CD4-positive, alpha-beta T cell treated with Interleukin-4 for 4 hours (primary cell): ENCODE measurements at regions not wholly inside any gene's neighbourhood (a gene's known extent, or its start where the extent isn't known, plus 50 kb on each side); places are given as distances from the start of the nearest gene placed in this dataset.

Experiments used
- DNase-seq: peaks from one replicate; pipeline ENCODE4 v3.0.0-alpha.2; 2020

- DNase-seq = no peak
These were observed 137.0 kb downstream of the SLITRK6 start for GRCh38 chr13:85662186-85662585.

DNA sequence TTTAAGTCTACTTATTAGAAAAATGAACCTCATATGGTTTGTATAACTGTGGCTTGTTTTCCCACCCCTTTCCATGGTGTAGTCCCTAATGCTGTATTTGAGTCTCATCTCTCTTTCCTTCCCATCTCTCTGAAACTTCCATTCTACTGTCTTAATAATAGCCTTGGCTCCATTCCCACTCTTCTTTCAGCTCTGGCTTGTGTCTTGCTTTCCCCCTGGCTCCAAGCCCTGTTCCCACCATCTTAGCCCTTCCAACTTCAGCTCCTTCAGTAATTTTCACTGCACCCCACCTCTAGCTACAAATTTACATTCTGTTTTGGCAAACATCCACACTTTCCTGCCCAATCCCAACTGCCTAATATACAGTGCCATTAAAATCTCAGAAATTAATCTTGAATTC is 137.5 kb downstream of the SLITRK6 start:
- no peak for DNase-seq

DNA sequence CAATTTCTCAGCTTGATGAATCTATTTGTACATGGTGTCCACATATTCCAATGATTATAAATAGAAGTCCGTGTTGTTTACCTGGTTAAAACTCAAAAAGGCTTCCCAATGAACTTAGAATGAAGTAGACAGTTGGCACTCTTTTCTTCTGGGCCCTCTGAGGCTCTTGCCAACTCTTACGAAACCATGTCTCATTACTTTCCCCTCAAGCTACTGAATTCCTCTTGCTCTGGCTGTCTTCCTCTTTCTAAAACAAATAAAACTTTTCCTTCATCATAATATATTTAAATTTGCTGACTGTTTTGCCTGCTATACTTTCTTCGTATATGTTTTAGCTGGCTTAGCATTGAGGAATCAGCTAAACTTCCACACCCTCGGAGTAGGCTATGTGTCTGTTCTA is 139.7 kb downstream of the SLITRK6 start:
- DNase-seq = no peak

DNA sequence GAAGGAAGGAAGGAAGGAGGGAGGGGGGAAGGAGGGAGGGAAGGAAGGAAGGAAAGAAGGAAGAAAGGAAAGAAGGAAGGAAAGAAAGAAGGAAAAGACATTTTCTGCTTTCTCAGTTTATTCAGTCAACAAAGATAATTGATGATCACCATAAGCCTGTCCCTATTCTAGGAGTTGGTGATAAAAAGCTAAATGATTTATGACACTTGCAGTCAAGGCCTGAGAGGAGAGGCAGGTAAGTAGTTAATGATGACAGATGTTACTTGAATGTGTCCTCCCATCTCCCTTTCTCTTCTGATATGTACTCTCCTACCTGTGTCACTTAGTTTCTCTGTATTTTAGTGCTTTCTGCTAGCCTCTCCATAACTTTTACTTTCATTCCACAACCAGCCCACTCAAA is 141.3 kb downstream of the SLITRK6 start:
- no peak for DNase-seq

DNA sequence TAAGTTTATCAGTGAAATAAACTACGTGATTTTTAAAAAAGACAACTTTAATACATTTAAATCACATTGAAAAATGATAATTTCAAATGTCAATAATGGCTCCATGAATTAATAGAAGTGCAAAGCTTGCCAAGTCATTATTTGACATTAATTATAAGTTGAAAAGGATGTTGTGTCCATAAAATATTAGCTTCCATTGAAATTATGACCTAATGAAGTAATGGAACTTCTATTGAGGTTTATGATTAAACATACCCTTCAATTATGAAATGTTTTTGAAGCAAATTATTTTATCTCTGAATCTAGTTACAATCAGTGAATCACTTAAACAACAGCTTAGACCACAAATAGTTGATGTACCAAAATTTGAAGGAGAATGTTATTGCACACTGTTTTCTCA is 144.2 kb downstream of the SLITRK6 start:
- DNase-seq = no peak

DNA sequence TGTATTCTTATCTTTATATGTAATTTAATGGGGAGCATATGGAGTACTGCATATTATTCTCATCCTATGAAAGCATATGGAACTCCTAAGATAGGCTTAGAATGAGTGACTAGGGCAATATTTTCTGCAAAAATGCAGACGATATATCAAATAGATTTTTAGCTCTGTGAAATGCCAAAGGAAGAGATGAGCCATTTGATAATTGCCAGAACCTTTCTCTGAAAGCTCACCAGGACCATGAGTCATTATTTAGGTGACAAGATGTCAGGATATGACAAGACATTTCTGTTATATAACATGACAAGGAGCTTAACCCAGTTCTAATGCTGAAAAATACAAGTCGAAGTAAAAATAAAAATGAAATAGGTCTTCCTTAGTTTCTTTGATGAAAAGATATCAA is 145.0 kb downstream of the SLITRK6 start:
- DNase-seq = no peak

- DNase-seq = no peak
These were observed 145.5 kb downstream of the SLITRK6 start for GRCh38 chr13:85653681-85654080.

- DNase-seq = no peak
These were observed 146.7 kb downstream of the SLITRK6 start for GRCh38 chr13:85652491-85652890.

DNA sequence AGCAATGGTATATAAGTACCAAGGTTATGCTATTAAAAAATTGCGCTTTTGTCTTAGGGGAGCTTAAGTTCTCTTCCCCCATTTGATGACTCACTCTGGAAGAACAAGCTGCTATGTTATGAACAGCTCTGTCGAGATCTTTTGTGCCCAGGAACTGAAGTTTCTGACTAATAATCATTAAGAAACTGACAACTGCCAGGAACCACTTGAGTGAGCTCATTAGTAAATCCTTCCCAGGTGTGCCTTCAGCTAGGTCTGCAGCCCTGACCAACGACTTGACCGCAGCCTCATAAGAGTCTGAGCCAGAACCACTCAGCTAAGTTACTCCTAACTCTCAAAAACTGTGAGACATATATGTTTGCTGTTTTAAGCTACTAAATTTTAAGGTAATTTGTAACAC is 147.8 kb downstream of the SLITRK6 start:
- DNase-seq = no peak

- DNase-seq = no peak
These were observed 148.6 kb downstream of the SLITRK6 start for GRCh38 chr13:85650613-85651012.

GRCh38 chr13:85640727-85641126 is 158.5 kb downstream of the SLITRK6 start:
- DNase-seq = no peak

DNA sequence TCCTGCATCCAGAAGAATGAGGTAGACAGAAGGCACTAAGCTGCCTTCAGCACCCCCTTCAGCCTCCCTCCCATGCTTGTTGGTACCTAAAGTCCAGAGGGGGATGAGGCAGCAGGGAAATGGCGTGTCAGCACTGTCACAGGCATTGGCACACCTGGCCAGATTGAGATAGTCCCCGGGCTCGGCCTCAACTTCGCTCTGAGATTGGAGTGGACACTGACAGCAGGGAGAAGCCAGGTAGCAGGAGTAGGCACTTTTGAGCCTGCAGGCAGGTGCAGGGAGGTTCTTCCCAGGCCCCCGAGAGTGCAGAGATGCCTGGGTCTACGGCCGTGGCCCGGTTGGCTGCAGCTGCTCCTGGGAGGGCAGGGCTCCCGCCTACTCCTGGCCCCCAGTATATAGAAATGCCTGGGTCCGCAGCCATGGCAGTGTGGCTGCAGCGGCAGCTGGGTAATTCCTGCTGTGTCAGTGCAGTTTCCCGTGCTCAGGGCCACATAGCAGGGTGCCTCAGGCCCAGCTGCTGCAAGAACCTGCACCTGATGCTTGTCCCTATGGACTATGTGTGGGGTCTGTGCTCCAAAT is 160.3 kb downstream of the SLITRK6 start:
- no peak for DNase-seq

DNA sequence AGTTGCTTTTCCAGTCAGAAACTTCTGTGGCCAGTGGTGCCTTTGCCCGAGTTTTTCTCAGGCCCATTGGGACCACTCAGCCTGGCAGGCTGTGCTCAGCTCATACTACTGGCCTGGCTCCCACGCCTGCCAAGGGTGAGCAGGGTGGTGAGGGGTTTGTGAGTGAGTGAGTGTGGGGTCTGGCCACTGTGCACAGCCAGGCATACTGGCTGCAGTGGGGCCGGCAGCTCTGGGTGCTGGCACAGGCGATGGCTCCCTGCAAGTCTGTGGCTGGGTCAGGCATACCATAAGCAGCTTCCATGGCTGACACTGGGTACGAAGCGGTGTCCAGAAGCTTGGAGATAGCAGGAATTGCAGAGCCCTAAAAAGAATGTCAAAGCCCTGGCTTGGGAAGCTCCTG is 161.0 kb downstream of the SLITRK6 start:
- DNase-seq = no peak

DNA sequence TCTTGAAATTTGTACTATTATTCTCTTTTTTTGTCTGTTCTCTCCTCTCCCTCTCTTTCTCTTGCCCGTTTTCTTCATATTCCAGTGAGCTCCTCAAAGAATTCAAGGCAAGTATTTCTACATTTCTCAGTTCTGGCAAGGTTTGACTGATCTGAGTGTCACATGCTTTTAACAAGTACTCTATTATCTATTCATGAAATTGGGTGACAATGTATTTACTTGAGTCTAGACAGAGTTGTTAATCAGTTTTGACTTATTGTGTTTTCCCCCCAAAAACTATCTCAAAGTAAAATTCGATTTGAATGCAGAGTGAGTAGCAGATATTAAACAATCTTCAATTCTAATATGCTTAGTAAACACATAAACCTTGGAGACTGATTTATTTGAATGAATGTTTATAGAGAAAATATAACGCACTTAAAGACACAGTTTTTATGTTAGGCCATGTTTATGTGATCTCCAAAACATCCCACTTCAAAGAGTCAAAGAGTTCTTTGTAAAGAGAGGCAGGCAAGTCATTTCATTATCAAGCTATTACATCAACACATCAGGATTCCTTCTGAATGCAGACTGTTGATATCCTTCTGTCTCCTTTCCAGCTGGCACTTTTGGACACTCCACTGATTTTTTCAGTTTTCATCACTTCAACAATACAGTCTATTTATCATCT is 166.6 kb downstream of the SLITRK6 start:
- no peak for DNase-seq

DNA sequence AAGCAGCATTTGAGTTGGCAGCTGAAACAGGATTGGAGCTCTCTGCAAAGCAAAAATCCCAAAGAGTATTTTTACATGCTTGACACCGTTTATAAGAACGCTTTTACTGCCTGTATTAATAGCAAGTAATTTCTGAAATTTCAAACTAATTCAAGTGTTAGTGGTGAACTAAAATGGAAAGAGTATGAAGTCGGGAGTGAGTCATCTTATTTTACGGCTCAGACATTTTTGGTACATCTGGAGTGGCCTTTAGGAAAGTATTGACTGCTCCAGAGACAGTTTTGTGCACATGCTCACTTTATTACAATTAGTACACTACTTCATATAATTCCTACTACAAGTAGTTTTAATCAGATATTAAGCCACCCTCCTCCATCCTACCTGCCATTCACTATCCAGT is 167.4 kb downstream of the SLITRK6 start:
- DNase-seq = no peak

DNA sequence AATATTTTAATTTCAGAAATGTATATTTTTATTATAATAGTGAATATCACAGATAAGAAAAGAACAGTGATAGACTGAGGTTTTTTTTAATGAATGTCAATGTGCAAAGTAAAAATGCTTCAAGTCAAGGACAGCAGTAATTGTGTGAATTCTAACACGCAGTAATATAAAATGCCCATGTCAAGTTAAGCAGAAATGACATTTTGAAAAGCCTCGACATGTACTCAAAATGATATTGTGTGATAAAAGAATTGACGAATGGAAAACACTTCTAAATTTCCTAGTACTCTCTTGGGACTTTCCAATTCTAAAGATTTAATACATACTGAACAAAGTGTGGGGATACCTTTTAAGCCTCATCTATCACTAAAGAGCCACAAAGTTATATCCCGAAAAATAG is 172.6 kb downstream of the SLITRK6 start:
- no peak for DNase-seq

GRCh38 chr13:85619321-85619720 is 179.9 kb downstream of the SLITRK6 start:
- DNase-seq = no peak

- no peak for DNase-seq
These were observed 180.7 kb downstream of the SLITRK6 start for GRCh38 chr13:85618521-85618920.

DNA sequence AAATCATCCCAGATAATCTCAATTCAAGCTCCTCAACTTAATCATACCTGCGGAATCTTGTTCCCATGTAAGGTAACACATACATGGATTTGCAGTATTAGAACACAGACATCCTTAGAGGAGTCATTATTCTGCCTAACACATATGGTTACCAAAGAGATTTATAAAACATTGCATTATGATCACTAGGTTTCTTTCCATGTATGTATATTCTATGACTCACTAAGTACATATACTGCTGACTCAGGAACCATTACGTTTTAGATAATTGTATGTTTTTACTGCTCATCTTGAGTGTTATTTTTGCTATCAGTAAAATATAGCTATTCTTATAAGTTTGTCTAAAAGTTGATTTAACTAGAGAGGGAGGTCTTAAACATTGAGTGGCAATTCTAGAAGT is 182.9 kb downstream of the SLITRK6 start:
- DNase-seq = no peak

- DNase-seq = no peak
These were observed 184.2 kb downstream of the SLITRK6 start for GRCh38 chr13:85615031-85615430.

DNA sequence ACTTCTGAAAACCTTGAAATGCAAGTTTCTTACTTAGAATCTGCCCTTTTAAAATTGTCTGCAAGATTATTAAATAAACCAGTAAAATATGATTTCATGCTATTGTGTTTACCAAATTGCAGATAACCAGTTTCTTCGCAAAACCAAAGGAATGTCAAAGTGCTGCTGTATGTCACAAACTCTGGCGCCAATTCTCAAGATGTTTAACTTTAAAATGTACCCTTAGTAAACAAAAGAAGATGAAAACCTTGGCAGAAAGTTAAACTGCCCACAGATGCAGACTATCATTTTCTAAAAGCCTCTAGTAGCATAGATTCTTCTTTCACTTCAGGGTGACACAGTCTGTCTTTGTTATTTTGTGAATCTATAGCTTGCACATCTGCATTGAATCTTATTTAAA is 189.2 kb downstream of the SLITRK6 start:
- no peak for DNase-seq

GRCh38 chr13:85608255-85608829 is 190.9 kb downstream of the SLITRK6 start:
- no peak for DNase-seq

- no peak for DNase-seq
These were observed 195.5 kb downstream of the SLITRK6 start for GRCh38 chr13:85603735-85604134.

DNA sequence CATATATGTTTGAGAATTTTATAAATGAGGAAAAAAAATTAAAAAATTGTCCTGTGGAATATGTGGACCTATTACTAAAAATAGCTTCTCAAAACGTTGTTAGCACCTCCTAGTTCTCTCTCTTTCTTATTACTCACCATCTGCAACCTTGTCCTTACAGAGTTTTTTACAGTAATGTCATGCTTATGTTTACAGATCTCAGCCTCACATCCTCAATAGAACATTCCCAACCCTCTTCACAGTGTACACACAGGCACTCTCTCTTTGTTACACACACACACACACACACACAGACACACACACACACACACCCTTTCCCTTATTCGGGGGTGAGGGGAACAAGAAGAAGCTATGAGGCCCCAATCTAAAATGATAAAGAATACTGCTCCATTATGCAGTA is 197.7 kb downstream of the SLITRK6 start:
- no peak for DNase-seq
